ENCODE measurements at regions not wholly inside any gene's neighbourhood (a gene's known extent, or its start where the extent isn't known, plus 50 kb on each side); places are given as distances from the start of the nearest gene placed in this dataset.
"Not testable (repeated sequence)": the region's sequence is repeated elsewhere in the genome, so short reads cannot be mapped to it uniquely, and the experiment has no call there.

- no peak overlapping the region for H3K4me3 ChIP-seq
- intact Hi-C loops (cut with DNase I): no loop called here
- no peaks in the 10 kb centered on the region for H3K27me3 ChIP-seq
- TF ChIP-seq CTCF (IDR thresholded peaks at IDR 0.05): no peak
- H3K27ac ChIP-seq: no peak overlapping the region
- WGBS, 2 donors: 64 to 68% methylated on average over 2 of the region's 2 CpGs
- H3K4me1 ChIP-seq: no peaks in the 10 kb centered on the region
- DNase-seq (no peak), ATAC-seq (no peak)
- no peaks in the 10 kb centered on the region for H3K36me3 ChIP-seq
- H3K9me3 ChIP-seq: peaks cover 0 to 27% (median 12%) of the 10 kb centered on the region in 11 donors
Measured at GRCh38 chr3:139182598-139182997, 137.9 kb upstream of the PRR23C start.

- Histone ChIP-seq H3K4me3 (no peak overlapping the region), H3K36me3 (no peaks in the 10 kb centered on the region), H3K4me1 (no peaks in the 10 kb centered on the region), H3K9me3 (peaks cover 0 to 14% (median 7%) of the 10 kb centered on the region in 11 donors), H3K27ac (no peak overlapping the region), H3K27me3 (no peaks in the 10 kb centered on the region)
- intact Hi-C loops (cut with DNase I): no loop called here
- TF ChIP-seq CTCF (IDR thresholded peaks at IDR 0.05): no peak
- ATAC-seq: no peak
- DNase-seq: no peak
- 89 to 93% methylated on average over 3 of the region's 3 CpGs for WGBS, 2 donors
Measured at GRCh38 chr3:139185527-139185926, 140.8 kb upstream of the PRR23C start.

GRCh38 chr3:139187154-139187553 is 142.5 kb upstream of the PRR23C start:
- no peaks in the 10 kb centered on the region for H3K4me1 ChIP-seq
- no peak overlapping the region for H3K27ac ChIP-seq
- no peak overlapping the region for H3K4me3 ChIP-seq
- ATAC-seq (no peak), DNase-seq (no peak)
- H3K9me3 ChIP-seq: no peaks in the 10 kb centered on the region
- no peaks in the 10 kb centered on the region for H3K36me3 ChIP-seq
- WGBS, 2 donors: 16 to 17% methylated on average over 1 of the region's 1 CpG
- TF ChIP-seq CTCF (IDR thresholded peaks at IDR 0.05): no peak
- intact Hi-C loops (cut with DNase I): no loop called here
- no peaks in the 10 kb centered on the region for H3K27me3 ChIP-seq

- DNase-seq (no peak), ATAC-seq (no peak)
- Histone ChIP-seq H3K4me1 (no peaks in the 10 kb centered on the region), H3K4me3 (no peak overlapping the region), H3K36me3 (no peaks in the 10 kb centered on the region), H3K27me3 (no peaks in the 10 kb centered on the region), H3K27ac (no peak overlapping the region), H3K9me3 (no peaks in the 10 kb centered on the region)
- no peak for TF ChIP-seq CTCF (IDR thresholded peaks at IDR 0.05)
- intact Hi-C loops (cut with DNase I): no loop called here
- WGBS, 2 donors: 84 to 85% methylated on average over 4 of the region's 4 CpGs
Measured at GRCh38 chr3:139187648-139188047, 143.0 kb upstream of the PRR23C start.

GRCh38 chr3:139189943-139190342 is 145.3 kb upstream of the PRR23C start:
- intact Hi-C loops (cut with DNase I): no loop called here
- no peak for TF ChIP-seq CTCF (IDR thresholded peaks at IDR 0.05)
- Histone ChIP-seq H3K27me3 (no peaks in the 10 kb centered on the region), H3K4me3 (no peak overlapping the region), H3K36me3 (no peaks in the 10 kb centered on the region), H3K4me1 (no peaks in the 10 kb centered on the region), H3K9me3 (no peaks in the 10 kb centered on the region), H3K27ac (no peak overlapping the region)
- no peak for DNase-seq
- 92 to 94% methylated on average over 5 of the region's 5 CpGs for WGBS, 2 donors
- no peak for ATAC-seq

- intact Hi-C loops (cut with DNase I); H3K9me3 ChIP-seq; ATAC-seq; H3K4me3 ChIP-seq; H3K27ac ChIP-seq; DNase-seq; H3K4me1 ChIP-seq; H3K27me3 ChIP-seq; H3K36me3 ChIP-seq: not testable (repeated sequence)
- WGBS, 2 donors: 89 to 97% methylated on average over 2 of the region's 5 CpGs
Measured at GRCh38 chr3:139194421-139194820, 149.4 kb upstream of the MRPS22 start.

GRCh38 chr3:139196146-139196545 is 147.7 kb upstream of the MRPS22 start:
- H3K4me3 ChIP-seq; ATAC-seq; DNase-seq; intact Hi-C loops (cut with DNase I); H3K27ac ChIP-seq; H3K27me3 ChIP-seq; H3K4me1 ChIP-seq; H3K36me3 ChIP-seq; H3K9me3 ChIP-seq: not testable (repeated sequence)
- WGBS, 2 donors: 86 to 87% methylated on average over 10 of the region's 10 CpGs
